GM13976 (cell line): ENCODE measurements at regions not wholly inside any gene's neighbourhood (a gene's known extent, or its start where the extent isn't known, plus 50 kb on each side); places are given as distances from the start of the nearest gene placed in this dataset.

Experiments used
- DNase-seq: peaks from one replicate; pipeline ENCODE4 v3.0.0; 2012; ENCODE audit warnings: low spot score
- CTCF ChIP-seq: IDR thresholded peaks from 2 replicates; pipeline ENCODE4 v1.5.1; 2012; ENCODE audit warnings: borderline replicate concordance, mild to moderate bottlenecking; ENCODE audit not compliant: insufficient read depth; ENCODE audit errors: extremely low read depth, missing control alignments, control extremely low read depth
- in situ Hi-C: fragments of 300-500 bp; cut with MboI; formaldehyde crosslinking; loops from one replicate; pipeline ENCODE4 v1.12.0; 2022; ENCODE audit warnings: low sequenced_read_pairs, mixed read lengths, inconsistent platforms; ENCODE audit not compliant: unreplicated experiment

GRCh38 chr4:111399623-111400022, 745.6 kb upstream of the FAM241A start:
- no peak for TF ChIP-seq CTCF
- no peak for DNase-seq
- in situ Hi-C loops = no loop called here

- no peak for DNase-seq
- in situ Hi-C loops = no loop called here
- TF ChIP-seq CTCF = no peak
These were observed 744.5 kb upstream of the FAM241A start for GRCh38 chr4:111400741-111401140.

- DNase-seq = no peak
- no peak for TF ChIP-seq CTCF
- in situ Hi-C loops = no loop called here
These were observed 740.6 kb upstream of the FAM241A start for GRCh38 chr4:111404673-111405072.

- TF ChIP-seq CTCF = no peak
- DNase-seq = no peak
- in situ Hi-C loops = no loop called here
These were observed 739.3 kb upstream of the FAM241A start for GRCh38 chr4:111405989-111406388.

GRCh38 chr4:111410571-111410970, 734.7 kb upstream of the FAM241A start:
- TF ChIP-seq CTCF = no peak
- DNase-seq = no peak

GRCh38 chr4:111417521-111417920, 727.7 kb upstream of the FAM241A start:
- no peak for DNase-seq
- TF ChIP-seq CTCF = no peak
- in situ Hi-C loops = no loop called here

More at GRCh38 chr4:111410571-111410970, 734.7 kb upstream of the FAM241A start:
- in situ Hi-C loops = no loop called here

- no peak for TF ChIP-seq CTCF
- in situ Hi-C loops = no loop called here
- no peak for DNase-seq
These were observed 711.8 kb upstream of the FAM241A start for GRCh38 chr4:111433441-111433840.
